HEK293T (cell line): ENCODE measurements at regions not wholly inside any gene's neighbourhood (a gene's known extent, or its start where the extent isn't known, plus 50 kb on each side); places are given as distances from the start of the nearest gene placed in this dataset.

Experiments
- CTCF ChIA-PET: fragments of 350-600 bp; formaldehyde crosslinking; extraction: SDS; loops from one replicate; lab custom pipeline; 2021; ENCODE audit warnings: antibody characterized with exemption, inconsistent platforms; lab: Yijun Ruan, JAX
- POLR2A ChIA-PET: fragments of 350-600 bp; formaldehyde crosslinking; extraction: SDS; loops from one replicate; lab custom pipeline; 2020; ENCODE audit warnings: antibody characterized with exemption, inconsistent platforms; lab: Yijun Ruan, JAX
- DNase-seq: peaks from one replicate; pipeline ENCODE4 v3.0.0; 2012; ENCODE audit warnings: mixed read lengths; ENCODE audit errors: extremely low spot score
- ARNT ChIP-seq: fragments of 450-650 bp; IDR thresholded peaks from 2 replicates; pipeline ENCODE4 v1.6.1; 2017; ENCODE audit warnings: mild to moderate bottlenecking
- BHLHE40 ChIP-seq: fragments of 450-650 bp; IDR thresholded peaks from 2 replicates; pipeline ENCODE4 v1.6.1; 2016; ENCODE audit warnings: mild to moderate bottlenecking, moderate library complexity, borderline replicate concordance
- CTBP1 ChIP-seq: fragments of 450-650 bp; IDR thresholded peaks from 2 replicates; pipeline ENCODE4 v1.6.1; 2016; ENCODE audit warnings: borderline replicate concordance
- ELF4 ChIP-seq: fragments of 450-650 bp; IDR thresholded peaks from 2 replicates; pipeline ENCODE4 v1.6.1; 2017; ENCODE audit warnings: antibody characterized with exemption
- FOXA1 ChIP-seq: fragments of 450-650 bp; IDR thresholded peaks from 2 replicates; pipeline ENCODE4 v1.6.1; 2016; ENCODE audit warnings: mild to moderate bottlenecking
- FOXK2 ChIP-seq: fragments of 450-650 bp; IDR thresholded peaks from 2 replicates; pipeline ENCODE4 v1.6.1; 2016; ENCODE audit warnings: mild to moderate bottlenecking
- FOXM1 ChIP-seq: fragments of 450-650 bp; IDR thresholded peaks from 2 replicates; pipeline ENCODE4 v1.6.1; 2017; ENCODE audit warnings: mild to moderate bottlenecking, borderline replicate concordance
- HDGF ChIP-seq: fragments of 450-650 bp; IDR thresholded peaks from 2 replicates; pipeline ENCODE4 v1.6.1; 2017; ENCODE audit warnings: antibody characterized with exemption, borderline replicate concordance
- L3MBTL2 ChIP-seq: fragments of 450-650 bp; conservative IDR thresholded peaks from 2 replicates; pipeline ENCODE4 v1.6.1; 2016; ENCODE audit warnings: mild to moderate bottlenecking
- LEF1 ChIP-seq: fragments of 450-650 bp; IDR thresholded peaks from 2 replicates; pipeline ENCODE4 v1.6.1; 2017; ENCODE audit warnings: mild to moderate bottlenecking, borderline replicate concordance
- NFRKB ChIP-seq: fragments of 450-650 bp; IDR thresholded peaks from 2 replicates; pipeline ENCODE4 v1.6.1; 2016; ENCODE audit warnings: mild to moderate bottlenecking, moderate library complexity
- SP1 ChIP-seq: fragments of 450-650 bp; IDR thresholded peaks from 2 replicates; pipeline ENCODE4 v1.6.1; 2017
- SUZ12 ChIP-seq: fragments of 450-650 bp; IDR thresholded peaks from 2 replicates; pipeline ENCODE4 v1.6.1; 2016; ENCODE audit warnings: mild to moderate bottlenecking
- TARDBP ChIP-seq: fragments of 450-650 bp; IDR thresholded peaks from 2 replicates; pipeline ENCODE4 v1.6.1; 2016
- ZNF384 ChIP-seq: fragments of 450-650 bp; IDR thresholded peaks from 2 replicates; pipeline ENCODE4 v1.6.1; 2016
- TF ChIP-seq, protein P1 (sequence below): fragments of 450-650 bp; IDR thresholded peaks from 2 replicates; pipeline ENCODE4 v1.6.1; 2016

DNA sequence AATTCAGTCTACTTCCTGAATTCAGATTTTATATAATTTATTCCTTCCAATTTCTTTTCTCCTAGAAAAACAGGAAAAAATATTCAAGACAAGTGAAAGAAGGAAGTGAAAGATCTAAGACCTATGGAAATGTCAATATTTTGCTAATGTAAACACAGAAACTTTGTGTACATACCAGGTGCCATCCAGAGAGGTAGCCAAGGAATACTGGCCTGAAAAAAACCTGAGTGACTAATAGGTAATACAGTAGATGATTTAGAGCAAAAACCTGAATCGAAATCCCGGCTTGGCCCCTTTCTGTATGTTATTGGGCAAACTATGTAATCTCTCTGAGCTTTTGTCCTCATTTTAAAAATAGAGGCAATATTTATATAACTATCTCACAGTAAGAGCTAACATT, 59.2 kb upstream of the FSHB start:
- TF ChIP-seq L3MBTL2 (no peak), FOXK2 (no peak), ZNF384 (no peak)
- ChIA-PET POLR2A (interaction anchor here (1.2 kb wide), 1 partner anchor 152 kb away, joined by 3 read pairs; the partner anchor contains the start of gene ARL14EP), CTCF (interaction anchor here (1.1 kb wide), 1 partner anchor 28 kb away, joined by 3 read pairs; no protein-coding TSS in a partner anchor)
- DNase-seq: no peak

DNA sequence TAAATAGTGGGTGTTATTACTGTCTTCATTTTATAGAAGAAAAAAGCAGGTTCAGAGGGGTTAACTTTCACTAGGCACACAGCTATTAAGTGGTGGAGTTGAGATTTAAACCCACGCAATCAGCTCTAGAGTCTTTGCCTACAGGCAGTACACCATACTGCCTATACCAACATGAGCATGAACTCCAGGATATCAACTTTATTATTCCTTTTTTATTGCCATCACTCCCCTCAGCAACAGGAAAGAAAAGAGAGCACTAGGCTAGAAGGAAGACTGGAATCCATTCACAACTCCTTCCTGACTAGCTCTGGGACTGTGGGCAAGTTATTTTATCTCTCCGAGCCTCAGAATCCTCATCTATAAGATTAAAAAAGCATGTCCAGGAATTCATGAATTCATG, 58.7 kb upstream of the FSHB start:
- TF ChIP-seq LEF1 (no peak), FOXA1 (no peak), FOXM1 (no peak), CTBP1 (no peak), TARDBP (no peak), ELF4 (no peak), SUZ12 (no peak), ARNT (no peak), FOXK2 (no peak), BHLHE40 (no peak), HDGF (no peak), L3MBTL2 (no peak), ZNF384 (no peak), NFRKB (no peak), SP1 (no peak)
- TF ChIP-seq, protein P1, sequence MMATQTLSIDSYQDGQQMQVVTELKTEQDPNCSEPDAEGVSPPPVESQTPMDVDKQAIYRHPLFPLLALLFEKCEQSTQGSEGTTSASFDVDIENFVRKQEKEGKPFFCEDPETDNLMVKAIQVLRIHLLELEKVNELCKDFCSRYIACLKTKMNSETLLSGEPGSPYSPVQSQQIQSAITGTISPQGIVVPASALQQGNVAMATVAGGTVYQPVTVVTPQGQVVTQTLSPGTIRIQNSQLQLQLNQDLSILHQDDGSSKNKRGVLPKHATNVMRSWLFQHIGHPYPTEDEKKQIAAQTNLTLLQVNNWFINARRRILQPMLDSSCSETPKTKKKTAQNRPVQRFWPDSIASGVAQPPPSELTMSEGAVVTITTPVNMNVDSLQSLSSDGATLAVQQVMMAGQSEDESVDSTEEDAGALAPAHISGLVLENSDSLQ: no peak
- ChIA-PET CTCF (interaction anchor here (1.1 kb wide), 1 partner anchor 29 kb away, joined by 3 read pairs; no protein-coding TSS in a partner anchor), POLR2A (interaction anchor here (1.2 kb wide), 1 partner anchor 151 kb away, joined by 3 read pairs; the partner anchor contains the start of gene ARL14EP)
- no peak for DNase-seq

DNA sequence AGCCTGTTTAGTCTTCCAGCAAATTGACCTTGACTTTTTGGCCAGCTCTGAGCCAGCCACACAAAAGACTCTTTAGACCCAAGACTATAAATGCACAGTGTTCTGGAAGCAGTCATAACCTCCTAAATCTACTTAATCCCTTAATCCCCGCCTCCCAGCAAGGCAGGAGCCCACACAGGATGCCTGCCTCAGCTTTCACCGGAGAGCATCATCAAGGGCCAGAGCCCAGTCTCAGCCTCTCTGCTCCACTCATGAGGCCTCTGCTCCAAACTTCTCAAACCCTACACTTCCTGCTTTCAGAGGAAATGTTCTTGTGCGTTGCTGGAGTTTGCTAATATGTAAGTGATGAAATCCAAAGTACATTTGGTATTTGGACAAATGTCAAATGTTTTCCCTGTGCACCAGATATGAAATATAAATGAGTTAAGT, 57.9 kb upstream of the FSHB start:
- DNase-seq: no peak
- POLR2A ChIA-PET: no interaction called here

DNA sequence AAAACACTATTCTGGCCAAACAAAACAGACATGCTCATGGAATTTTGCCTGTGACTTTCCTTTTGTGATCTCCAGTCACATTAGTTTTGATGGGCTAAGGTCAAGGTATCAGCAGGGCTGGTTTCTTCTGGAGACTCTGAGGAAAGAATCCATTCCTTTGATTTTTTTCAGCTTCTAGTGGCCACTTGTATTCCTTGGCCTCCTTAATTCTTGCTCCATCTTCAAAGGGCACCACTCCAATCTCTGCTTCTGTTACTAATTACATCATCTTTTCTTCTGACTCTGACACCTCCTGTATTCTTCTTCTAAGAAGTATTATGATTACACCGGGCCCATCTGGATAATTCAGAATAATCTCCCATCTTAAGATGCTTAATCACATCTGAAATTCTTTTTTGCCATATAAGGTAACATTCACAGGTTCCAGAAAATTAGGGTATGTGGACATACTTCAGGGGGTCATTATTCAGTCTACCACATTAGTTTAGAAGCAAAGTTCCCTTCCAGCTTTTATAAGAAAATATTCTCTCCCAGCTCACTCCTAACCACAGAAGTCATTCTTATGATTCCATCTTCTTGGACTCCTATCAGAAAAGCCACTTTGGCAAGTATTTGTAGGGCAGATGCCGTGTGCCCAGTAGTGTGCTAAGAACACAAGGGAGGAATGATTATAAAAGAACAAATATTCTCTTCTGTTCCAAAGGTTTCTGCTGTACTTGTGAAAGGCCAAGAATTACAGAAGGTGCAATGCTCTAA, 56.4 kb upstream of the FSHB start:
- DNase-seq: no peak
- POLR2A ChIA-PET: no interaction called here
- TF ChIP-seq ELF4 (no peak), ARNT (no peak), SP1 (no peak), TARDBP (no peak), CTBP1 (no peak), FOXM1 (no peak), LEF1 (no peak), BHLHE40 (no peak), NFRKB (no peak), SUZ12 (no peak), ZNF384 (no peak), FOXA1 (no peak), FOXK2 (no peak), L3MBTL2 (no peak), HDGF (no peak)
- TF ChIP-seq, protein P1: no peak
- CTCF ChIA-PET: no interaction called here

More for the DNA sequence above, 57.9 kb upstream of the FSHB start:
- TF ChIP-seq HDGF (no peak), BHLHE40 (no peak), NFRKB (no peak), SP1 (no peak), TARDBP (no peak), CTBP1 (no peak), LEF1 (no peak), ARNT (no peak), FOXA1 (no peak)
- TF ChIP-seq, protein P1: no peak
- CTCF ChIA-PET: interaction anchor here (1.1 kb wide), 1 partner anchor 29 kb away, joined by 3 read pairs; no protein-coding TSS in a partner anchor
